ENCODE measurements at regions not wholly inside any gene's neighbourhood (a gene's known extent, or its start where the extent isn't known, plus 50 kb on each side); places are given as distances from the start of the nearest gene placed in this dataset.

DNA sequence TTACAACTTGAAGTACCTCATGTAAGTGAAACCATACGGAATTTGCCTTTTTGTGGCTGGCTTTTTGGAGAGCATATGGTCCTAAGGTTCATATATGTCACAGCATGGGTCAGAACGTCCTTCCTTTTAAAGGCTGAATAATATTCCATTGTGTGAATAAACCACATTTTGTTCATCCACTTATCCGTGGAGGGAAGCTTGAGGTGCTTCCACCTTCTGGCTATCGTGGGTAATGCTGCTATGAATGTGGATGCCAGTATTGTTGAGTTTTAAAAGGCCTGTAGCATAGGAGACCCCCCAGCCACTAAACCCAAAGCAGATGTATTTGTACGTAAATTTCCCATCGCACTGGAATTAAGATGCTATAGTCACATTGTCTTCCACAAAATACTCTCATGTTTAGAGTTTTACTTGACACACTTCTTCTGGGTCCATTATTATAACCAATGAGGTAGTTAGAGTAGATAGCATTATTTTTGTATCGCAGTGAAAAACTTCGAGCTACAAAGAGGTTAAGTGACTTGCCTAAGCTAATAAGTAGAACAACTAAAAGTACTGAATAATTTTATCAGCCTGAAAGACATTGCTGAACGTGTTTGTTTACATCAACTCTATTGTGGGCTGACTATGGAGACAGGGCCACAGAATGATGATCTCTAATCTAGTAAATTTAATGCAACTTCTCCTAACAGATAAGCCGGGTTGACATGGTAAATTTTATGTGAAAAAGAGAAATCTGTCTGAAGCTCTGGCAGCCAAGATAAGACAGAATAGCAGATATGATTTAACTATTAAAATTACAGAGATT, 183.0 kb upstream of the CTBP2 start:
- TF ChIP-seq POLR2A (IDR thresholded peaks at IDR 0.05; ENCODE audit: low read length) (no peak), GATA1 (IDR thresholded peaks at IDR 0.05; ENCODE audit: low read depth, low read length) (no peak)

All from erythroblast (primary cell).